SU-DHL-6 (cell line): ENCODE measurements at regions not wholly inside any gene's neighbourhood (a gene's known extent, or its start where the extent isn't known, plus 50 kb on each side); places are given as distances from the start of the nearest gene placed in this dataset.
"Not testable (repeated sequence)": the region's sequence is repeated elsewhere in the genome, so short reads cannot be mapped to it uniquely, and the experiment has no call there.

Experiments
- H2AFZ ChIP-seq: fragments of 200-600 bp; sonication (generic); 2 replicates; pipeline ENCODE4 v1.6.1; 2014; ENCODE audit warnings: low read depth, mild to moderate bottlenecking, moderate library complexity, mixed read lengths, antibody characterized with exemption, low read length; ENCODE audit not compliant: severe bottlenecking
- H3F3A ChIP-seq: fragments of 200-600 bp; shearing (Covaris generic); 2 replicates; pipeline ENCODE4 v1.6.0; 2016; ENCODE audit warnings: antibody characterized with exemption, mild to moderate bottlenecking; ENCODE audit not compliant: insufficient read depth
- H3K27ac ChIP-seq: fragments of 200-600 bp; sonication (generic); 2 replicates; pipeline ENCODE4 v1.5.1; 2016; ENCODE audit warnings: low read depth, mild to moderate bottlenecking, low read length, moderate library complexity, mixed read lengths
- H3K27me3 ChIP-seq: fragments of 200-600 bp; sonication (generic), shearing (Covaris generic); 2 replicates; pipeline ENCODE4 v1.6.0; 2014; ENCODE audit warnings: mild to moderate bottlenecking, low read length
- H3K36me3 ChIP-seq: fragments of 200-600 bp; sonication (generic); 2 replicates; pipeline ENCODE4 v1.6.1; 2014; ENCODE audit warnings: mild to moderate bottlenecking, low read length, mixed read lengths
- H3K4me2 ChIP-seq: fragments of 300-600, 200-600 bp; shearing (Covaris generic), sonication (generic); 2 replicates; pipeline ENCODE4 v1.6.0; 2014; ENCODE audit warnings: low read length, low read depth, mild to moderate bottlenecking; ENCODE audit not compliant: poor library complexity, severe bottlenecking
- H3K4me3 ChIP-seq: fragments of 200-600 bp; sonication (generic); 2 replicates; pipeline ENCODE4 v1.5.1; 2014; ENCODE audit warnings: antibody characterized with exemption, low read length, mild to moderate bottlenecking, mixed read lengths; ENCODE audit not compliant: insufficient read depth, poor library complexity, severe bottlenecking
- H3K79me2 ChIP-seq: fragments of 200-600 bp; sonication (generic); 2 replicates; pipeline ENCODE4 v1.6.1; 2014; ENCODE audit warnings: mild to moderate bottlenecking, low read length, moderate library complexity; ENCODE audit not compliant: insufficient read depth
- H3K9ac ChIP-seq: fragments of 200-600 bp; sonication (generic); 2 replicates; pipeline ENCODE4 v1.7.0; 2014; ENCODE audit warnings: mild to moderate bottlenecking, low read length
- H3K9me2 ChIP-seq: fragments of 200-600 bp; sonication (generic); replicated peaks from 2 replicates; pipeline ENCODE4 v1.6.1; 2014; ENCODE audit warnings: low read length; ENCODE audit not compliant: insufficient read depth
- H3K9me3 ChIP-seq: fragments of 200-600 bp; sonication (generic); 2 replicates; pipeline ENCODE4 v1.6.1; 2014; ENCODE audit warnings: low read length, mixed read lengths; ENCODE audit not compliant: insufficient read depth
- H4K20me1 ChIP-seq: fragments of 200-600 bp; sonication (generic); 2 replicates; pipeline ENCODE4 v1.6.1; 2014; ENCODE audit warnings: low read depth, mild to moderate bottlenecking, antibody characterized with exemption, low read length, moderate library complexity, mixed read lengths
- EZH2phosphoT487 ChIP-seq: fragments of 200-600 bp; sonication (generic), shearing (Covaris generic); conservative IDR thresholded peaks from 2 replicates; pipeline ENCODE4 v1.6.1; 2018; ENCODE audit warnings: mild to moderate bottlenecking, antibody characterized with exemption, low read length, moderate library complexity, mixed read lengths
- TF ChIP-seq, protein P1 (sequence below): fragments of 200-600 bp; sonication (generic); IDR thresholded peaks from one replicate; pipeline ENCODE4 v1.5.1; 2017; ENCODE audit warnings: antibody characterized with exemption, mild to moderate bottlenecking, low read length, moderate library complexity; ENCODE audit not compliant: insufficient read depth, poor library complexity, severe bottlenecking

DNA sequence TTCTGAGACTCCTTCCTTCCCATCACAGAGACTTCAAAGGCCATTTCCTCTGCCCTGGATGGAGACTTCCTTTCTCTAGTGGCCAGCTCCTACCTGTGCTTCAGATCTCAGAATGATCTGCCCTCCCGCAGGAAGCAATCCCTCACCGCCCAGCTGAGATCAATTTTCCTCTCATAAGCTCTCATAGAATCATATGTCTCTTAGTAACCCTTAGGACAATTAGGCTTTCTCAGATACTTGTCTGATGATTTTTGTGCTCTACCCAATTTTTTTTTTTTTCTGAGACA is 212.6 kb upstream of the PRSS58 start:
- Histone ChIP-seq H4K20me1 (no peaks in the 10 kb centered on the region), H2AFZ (no peak overlapping the region), H3K36me3 (no peaks in the 10 kb centered on the region), H3K79me2 (no peaks in the 10 kb centered on the region), H3K9ac (no peak overlapping the region), H3K27ac (no peak overlapping the region), H3K4me3 (no peak overlapping the region), H3K9me2 (no peaks in the 10 kb centered on the region), H3F3A (no peaks in the 10 kb centered on the region), H3K9me3 (no peaks in the 10 kb centered on the region), H3K27me3 (no peaks in the 10 kb centered on the region), H3K4me2 (no peak overlapping the region)
- TF ChIP-seq, protein P1, sequence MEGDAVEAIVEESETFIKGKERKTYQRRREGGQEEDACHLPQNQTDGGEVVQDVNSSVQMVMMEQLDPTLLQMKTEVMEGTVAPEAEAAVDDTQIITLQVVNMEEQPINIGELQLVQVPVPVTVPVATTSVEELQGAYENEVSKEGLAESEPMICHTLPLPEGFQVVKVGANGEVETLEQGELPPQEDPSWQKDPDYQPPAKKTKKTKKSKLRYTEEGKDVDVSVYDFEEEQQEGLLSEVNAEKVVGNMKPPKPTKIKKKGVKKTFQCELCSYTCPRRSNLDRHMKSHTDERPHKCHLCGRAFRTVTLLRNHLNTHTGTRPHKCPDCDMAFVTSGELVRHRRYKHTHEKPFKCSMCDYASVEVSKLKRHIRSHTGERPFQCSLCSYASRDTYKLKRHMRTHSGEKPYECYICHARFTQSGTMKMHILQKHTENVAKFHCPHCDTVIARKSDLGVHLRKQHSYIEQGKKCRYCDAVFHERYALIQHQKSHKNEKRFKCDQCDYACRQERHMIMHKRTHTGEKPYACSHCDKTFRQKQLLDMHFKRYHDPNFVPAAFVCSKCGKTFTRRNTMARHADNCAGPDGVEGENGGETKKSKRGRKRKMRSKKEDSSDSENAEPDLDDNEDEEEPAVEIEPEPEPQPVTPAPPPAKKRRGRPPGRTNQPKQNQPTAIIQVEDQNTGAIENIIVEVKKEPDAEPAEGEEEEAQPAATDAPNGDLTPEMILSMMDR, result no peak
- TF ChIP-seq EZH2phosphoT487, result no peak

- no peak overlapping the region for H3K9ac ChIP-seq
- H3K79me2 ChIP-seq, result no peaks in the 10 kb centered on the region
- H3K9me2 ChIP-seq, result no peaks in the 10 kb centered on the region
- H3K27ac ChIP-seq, result no peak overlapping the region
- no peak overlapping the region for H2AFZ ChIP-seq
- no peaks in the 10 kb centered on the region for H3K27me3 ChIP-seq
- no peaks in the 10 kb centered on the region for H3K36me3 ChIP-seq
- H3K9me3 ChIP-seq, result no peaks in the 10 kb centered on the region
- H4K20me1 ChIP-seq, result no peaks in the 10 kb centered on the region
- TF ChIP-seq, protein P1, result no peak
- no peak for TF ChIP-seq EZH2phosphoT487
- no peak overlapping the region for H3K4me3 ChIP-seq
- H3F3A ChIP-seq, result no peaks in the 10 kb centered on the region
- H3K4me2 ChIP-seq, result no peak overlapping the region
Measured at GRCh38 chr7:142469696-142470543, 212.1 kb upstream of the PRSS58 start.

GRCh38 chr7:142468871-142469665 is 211.2 kb upstream of the PRSS58 start:
- Histone ChIP-seq H3K79me2 (no peaks in the 10 kb centered on the region), H3K4me3 (no peak overlapping the region), H3K4me2 (no peak overlapping the region), H3K9me3 (no peaks in the 10 kb centered on the region), H3K27ac (no peak overlapping the region), H3K9ac (no peak overlapping the region), H2AFZ (no peak overlapping the region), H4K20me1 (no peaks in the 10 kb centered on the region), H3F3A (no peaks in the 10 kb centered on the region), H3K9me2 (no peaks in the 10 kb centered on the region), H3K36me3 (no peaks in the 10 kb centered on the region), H3K27me3 (no peaks in the 10 kb centered on the region)
- TF ChIP-seq, protein P1, result no peak
- no peak for TF ChIP-seq EZH2phosphoT487

GRCh38 chr7:142467056-142467655 is 209.3 kb upstream of the PRSS58 start:
- H3K9ac ChIP-seq, H3F3A ChIP-seq, H4K20me1 ChIP-seq, H3K79me2 ChIP-seq, H3K9me2 ChIP-seq, H3K9me3 ChIP-seq, H3K36me3 ChIP-seq, H3K4me3 ChIP-seq, H3K27ac ChIP-seq, H3K4me2 ChIP-seq, H2AFZ ChIP-seq, H3K27me3 ChIP-seq: not testable (repeated sequence)
